HG02970 (cell line): ENCODE measurements at regions not wholly inside any gene's neighbourhood (a gene's known extent, or its start where the extent isn't known, plus 50 kb on each side); places are given as distances from the start of the nearest gene placed in this dataset.

Experiments
- ATAC-seq: cut with Tn5 transposase; IDR thresholded peaks from one replicate; pipeline ENCODE4 v1.9.1; 2021; ENCODE audit warnings: mild to moderate bottlenecking, moderate library complexity, moderate number of reproducible peaks; ENCODE audit not compliant: unreplicated experiment, low FRiP score

DNA sequence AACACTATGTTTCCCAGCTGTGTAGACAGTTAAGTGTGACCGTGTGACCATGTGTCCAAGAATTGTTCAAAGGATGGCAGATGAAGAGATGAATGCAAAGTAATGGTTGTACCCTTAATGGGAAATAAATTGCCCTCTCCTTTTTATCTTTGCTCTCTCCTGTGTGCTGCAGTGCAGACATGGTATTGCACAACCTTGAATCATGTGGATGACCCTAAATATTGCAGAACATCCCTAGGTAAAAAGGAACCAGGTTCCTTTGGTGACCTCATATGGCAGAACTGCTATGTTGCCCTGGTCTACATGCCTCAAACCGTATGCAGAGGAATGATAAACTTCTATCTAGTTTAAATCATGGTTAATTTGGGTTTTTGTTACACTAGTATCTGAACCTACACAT lies 81.7 kb upstream of the CTNND2 start:
- no peak for ATAC-seq

DNA sequence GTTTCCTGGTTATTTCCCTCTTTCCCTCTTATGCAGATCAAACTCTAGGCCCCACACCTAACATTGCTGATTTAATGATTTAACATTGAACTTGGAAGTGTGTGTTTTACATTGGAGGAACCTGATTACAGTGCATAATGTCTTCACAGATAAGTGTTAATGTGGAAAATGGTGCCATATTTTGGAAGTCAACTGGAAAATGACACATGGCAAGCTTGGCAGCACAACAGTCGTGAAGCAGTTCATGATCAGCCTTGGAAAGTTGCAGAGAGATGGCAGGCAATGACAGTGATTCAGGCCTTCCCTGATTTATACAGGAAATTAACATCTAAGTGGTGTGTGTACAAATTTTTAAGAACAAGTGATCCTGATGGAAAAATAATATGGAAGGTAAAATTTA lies 80.0 kb upstream of the CTNND2 start:
- ATAC-seq = no peak

- no peak for ATAC-seq
Observed at GRCh38 chr5:11981986-11982385, 77.7 kb upstream of the CTNND2 start.

DNA sequence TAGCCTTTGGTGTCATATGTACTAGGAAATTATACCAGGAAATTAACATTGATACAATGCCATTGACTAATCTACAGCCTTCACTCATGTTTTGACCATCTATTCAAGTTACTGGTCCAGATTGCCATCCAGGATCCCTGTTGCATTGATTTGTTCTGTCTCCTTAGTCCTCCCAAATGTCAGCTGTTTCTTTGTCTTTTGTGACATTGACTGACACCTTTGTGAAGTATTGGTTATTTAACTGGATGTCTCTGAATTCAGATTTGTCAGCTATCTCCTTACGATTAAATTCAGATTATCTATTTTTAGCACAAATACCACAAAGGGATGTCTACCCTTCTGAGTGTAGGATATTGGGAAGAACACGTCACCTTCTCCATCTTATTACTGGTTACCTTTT lies 73.7 kb upstream of the CTNND2 start:
- no peak for ATAC-seq

DNA sequence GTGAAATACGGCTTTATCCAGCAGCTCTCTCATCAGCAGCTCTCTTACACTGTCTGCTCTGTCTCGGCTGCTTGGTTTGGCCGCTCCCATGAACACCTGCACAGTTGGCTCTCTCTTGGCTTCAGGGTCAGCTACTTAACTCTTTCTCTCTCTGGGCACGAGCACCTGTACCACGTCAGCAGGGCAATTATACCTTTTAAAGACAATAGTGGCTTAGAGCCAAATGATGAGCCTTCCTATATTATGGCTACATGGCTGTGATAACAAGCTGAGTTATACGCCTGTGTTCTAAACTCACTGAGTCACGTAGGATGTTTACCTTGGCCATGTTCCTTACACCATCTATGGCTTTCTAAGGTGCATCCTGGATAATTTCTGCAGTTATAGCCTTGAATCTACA lies 69.2 kb upstream of the CTNND2 start:
- ATAC-seq = no peak

- ATAC-seq = no peak
Observed at GRCh38 chr5:11963227-11963626, 59.0 kb upstream of the CTNND2 start.

- ATAC-seq = no peak
Observed at GRCh38 chr5:11962122-11962521, 57.9 kb upstream of the CTNND2 start.

- no peak for ATAC-seq
Observed at GRCh38 chr5:11958321-11958720, 54.1 kb upstream of the CTNND2 start.

GRCh38 chr5:11955331-11955730 lies 51.1 kb upstream of the CTNND2 start:
- no peak for ATAC-seq
